OCI-LY3 (cell line): ENCODE measurements at regions not wholly inside any gene's neighbourhood (a gene's known extent, or its start where the extent isn't known, plus 50 kb on each side); places are given as distances from the start of the nearest gene placed in this dataset.

Source experiments
- H2AFZ ChIP-seq: fragments of 200-600, 300-600 bp; shearing (Covaris generic); 2 replicates; pipeline ENCODE4 v1.6.0; 2014; ENCODE audit warnings: antibody characterized with exemption, low read depth, low read length
- H3K27ac ChIP-seq: fragments of 200-600, 300-600 bp; sonication (generic); 2 replicates; pipeline ENCODE4 v1.5.1; 2014; ENCODE audit warnings: mild to moderate bottlenecking, low read length, moderate library complexity, mixed read lengths
- H3K27me3 ChIP-seq: fragments of 200-600, 300-600 bp; sonication (generic); 2 replicates; pipeline ENCODE4 v1.6.1; 2014; ENCODE audit warnings: low read depth, low read length, mixed read lengths
- H3K36me3 ChIP-seq: fragments of 200-600, 300-600 bp; sonication (generic); replicated peaks from 2 replicates; pipeline ENCODE3; 2014; ENCODE audit warnings: low read depth, low read length, mixed read lengths
- H3K4me1 ChIP-seq: fragments of 300-600, 200-600 bp; sonication (generic); 2 replicates; pipeline ENCODE4 v1.6.1; 2014; ENCODE audit warnings: low read length, mixed read lengths
- H3K4me2 ChIP-seq: fragments of 200-600, 300-600 bp; sonication (generic); 2 replicates; pipeline ENCODE4 v1.6.1; 2014; ENCODE audit warnings: low read length, mixed read lengths
- H3K4me3 ChIP-seq: fragments of 300-600, 200-600 bp; sonication (generic); 2 replicates; pipeline ENCODE4 v1.5.1; 2014; ENCODE audit warnings: antibody characterized with exemption, mild to moderate bottlenecking, low read length, moderate library complexity
- H3K79me2 ChIP-seq: fragments of 300-600, 200-600 bp; shearing (Covaris generic); 2 replicates; pipeline ENCODE4 v1.6.1; 2014; ENCODE audit warnings: mild to moderate bottlenecking, low read length, mixed read lengths
- H3K9ac ChIP-seq: fragments of 300-600, 200-600 bp; shearing (Covaris generic); 2 replicates; pipeline ENCODE4 v1.6.0; 2014; ENCODE audit warnings: mild to moderate bottlenecking, low read length, moderate library complexity
- H3K9me3 ChIP-seq: fragments of 200-600, 300-600 bp; shearing (Covaris generic); 2 replicates; pipeline ENCODE4 v1.6.1; 2014; ENCODE audit warnings: low read length, mixed read lengths; ENCODE audit not compliant: insufficient read depth
- H4K20me1 ChIP-seq: fragments of 200-600, 300-600 bp; sonication (generic); 2 replicates; pipeline ENCODE4 v1.6.1; 2016; ENCODE audit warnings: low read length, mixed read lengths; ENCODE audit not compliant: insufficient read depth
- CTCF ChIP-seq: fragments of 200-600, 300-600 bp; sonication (generic); IDR thresholded peaks from 2 replicates; pipeline ENCODE4 v1.5.1; 2014; ENCODE audit warnings: antibody characterized with exemption, low read length, low read depth
- EZH2phosphoT487 ChIP-seq: fragments of 200-600 bp; shearing (Covaris generic); IDR thresholded peaks from 2 replicates; pipeline ENCODE4 v1.6.1; 2018; ENCODE audit warnings: antibody characterized with exemption, mixed run types, low read depth

DNA sequence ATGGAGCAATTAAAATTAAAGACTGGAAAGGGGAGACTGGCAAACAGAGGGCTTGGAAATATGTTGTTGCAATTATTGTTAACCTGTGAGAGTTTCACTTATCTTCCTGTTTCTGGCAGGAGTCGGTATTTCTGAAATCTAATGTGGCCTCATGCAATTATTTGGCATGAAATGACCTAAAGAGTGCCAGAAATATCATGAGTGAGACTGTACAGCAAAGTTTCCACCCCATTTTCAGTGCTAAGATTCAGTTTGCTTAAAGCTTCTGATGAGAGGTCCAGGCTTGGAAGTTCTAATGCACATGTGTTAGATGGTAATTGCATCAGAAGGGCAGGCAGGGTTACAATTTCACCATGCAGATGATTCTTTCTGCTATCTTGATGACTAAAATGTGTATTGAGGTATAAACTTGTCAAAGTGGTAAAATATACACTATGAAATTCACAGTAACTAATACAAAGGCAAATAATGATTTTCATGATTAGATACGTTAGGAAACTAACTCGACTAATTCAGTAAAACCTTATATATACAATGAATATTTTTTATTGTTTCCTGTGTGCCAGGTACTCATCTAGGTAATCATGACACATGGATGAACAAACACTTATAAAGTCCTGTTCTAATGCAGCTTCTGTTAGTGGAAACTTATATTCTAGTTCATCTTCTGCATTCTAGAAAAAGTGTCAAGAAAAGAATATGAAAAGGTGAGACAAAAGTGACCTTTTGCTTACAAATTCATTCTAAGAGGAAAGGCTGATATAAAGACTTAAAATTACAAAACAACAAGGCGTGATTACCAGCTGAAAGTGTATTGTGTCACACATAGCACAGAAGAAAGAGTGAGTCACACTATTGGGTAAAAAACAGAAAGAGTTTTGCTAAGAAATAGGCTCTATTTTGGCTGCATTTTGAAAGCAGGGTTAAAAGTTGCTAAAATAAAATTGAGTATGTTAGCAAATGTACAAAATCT, 533.4 kb upstream of the SEMA3D start:
- H3K9me3 ChIP-seq, result no peaks in the 10 kb centered on the region
- peak overlapping the region; percentile 75; the same call in 1 of the 2 replicates for H2AFZ ChIP-seq
- no peaks in the 10 kb centered on the region for H3K27me3 ChIP-seq
- peak overlapping the region; percentile 41; the same call in 1 of the 2 replicates for H3K27ac ChIP-seq
- H3K4me3 ChIP-seq, result no peak overlapping the region
- peak overlapping the region; percentile 48; the same call in 1 of the 2 replicates for H3K4me2 ChIP-seq
- no peaks in the 10 kb centered on the region for H4K20me1 ChIP-seq
- peaks cover 11% of the 10 kb centered on the region for H3K4me1 ChIP-seq
- no peak overlapping the region for H3K9ac ChIP-seq
- no peak for TF ChIP-seq EZH2phosphoT487
- no peak for TF ChIP-seq CTCF
- H3K79me2 ChIP-seq, result no peaks in the 10 kb centered on the region
- H3K36me3 ChIP-seq, result no peaks in the 10 kb centered on the region

GRCh38 chr7:85716353-85716752, 529.5 kb upstream of the SEMA3D start:
- no peaks in the 10 kb centered on the region for H4K20me1 ChIP-seq
- peaks cover 43% of the 10 kb centered on the region for H3K4me1 ChIP-seq
- H3K4me2 ChIP-seq, result no peak overlapping the region
- H3K27me3 ChIP-seq, result no peaks in the 10 kb centered on the region
- no peak overlapping the region for H3K9ac ChIP-seq
- no peak overlapping the region for H2AFZ ChIP-seq
- H3K27ac ChIP-seq, result no peak overlapping the region
- no peak for TF ChIP-seq EZH2phosphoT487
- TF ChIP-seq CTCF, result no peak
- H3K36me3 ChIP-seq, result peaks cover 6% of the 10 kb centered on the region
- 0 out of 2 replicates have a peak, but pooled peaks cover 4% of the 10 kb centered on the region for H3K9me3 ChIP-seq
- no peak overlapping the region for H3K4me3 ChIP-seq
- H3K79me2 ChIP-seq, result no peaks in the 10 kb centered on the region

- peak overlapping the region; percentile 60 for H3K27ac ChIP-seq
- H3K9me3 ChIP-seq, result 0 out of 2 replicates have a peak, but pooled peaks cover 4% of the 10 kb centered on the region
- H3K36me3 ChIP-seq, result peaks cover 6% of the 10 kb centered on the region
- no peak for TF ChIP-seq CTCF
- no peak for TF ChIP-seq EZH2phosphoT487
- no peak overlapping the region for H3K4me2 ChIP-seq
- H3K4me3 ChIP-seq, result no peak overlapping the region
- no peaks in the 10 kb centered on the region for H3K27me3 ChIP-seq
- H4K20me1 ChIP-seq, result no peaks in the 10 kb centered on the region
- H3K9ac ChIP-seq, result no peak overlapping the region
- H3K4me1 ChIP-seq, result peaks cover 41% of the 10 kb centered on the region
- H2AFZ ChIP-seq, result no peak overlapping the region
- no peaks in the 10 kb centered on the region for H3K79me2 ChIP-seq
These were observed 528.1 kb upstream of the SEMA3D start for GRCh38 chr7:85714951-85715350.

DNA sequence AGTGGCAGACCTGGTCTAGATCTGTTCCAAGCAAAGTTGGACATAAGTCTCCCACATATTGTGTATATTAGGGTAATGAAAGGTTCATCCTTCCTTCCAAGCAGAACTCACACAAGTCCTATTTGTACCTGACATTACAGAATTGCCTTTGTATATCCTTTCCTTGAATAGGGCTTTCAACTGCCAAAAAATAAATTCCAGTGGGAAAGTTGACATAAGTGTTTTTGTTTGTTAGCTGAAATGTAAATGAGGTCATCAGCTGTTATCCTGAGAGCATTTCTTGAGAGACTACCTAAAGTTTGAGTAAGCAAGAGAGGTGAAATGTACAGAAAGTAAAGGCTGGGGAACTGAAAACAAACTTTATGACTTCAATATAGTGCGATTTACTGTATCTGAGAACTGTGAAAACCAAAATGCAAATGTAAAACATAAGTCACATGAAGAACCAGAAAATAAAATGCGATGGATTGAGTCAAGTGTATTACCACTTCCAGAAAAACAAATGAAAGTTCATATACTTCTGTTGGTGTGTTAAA, 527.3 kb upstream of the SEMA3D start:
- H3K4me1 ChIP-seq, result peaks cover 38% of the 10 kb centered on the region
- H2AFZ ChIP-seq, result no peak overlapping the region
- peaks cover 6% of the 10 kb centered on the region for H3K36me3 ChIP-seq
- no peaks in the 10 kb centered on the region for H3K79me2 ChIP-seq
- no peaks in the 10 kb centered on the region for H3K27me3 ChIP-seq
- peak overlapping the region; percentile 60 for H3K27ac ChIP-seq
- H3K4me2 ChIP-seq, result no peak overlapping the region; the same call in 1 of the 2 replicates
- H3K4me3 ChIP-seq, result no peak overlapping the region
- H3K9me3 ChIP-seq, result 0 out of 2 replicates have a peak, but pooled peaks cover 4% of the 10 kb centered on the region
- TF ChIP-seq EZH2phosphoT487 (no peak), CTCF (no peak)
- no peak overlapping the region for H3K9ac ChIP-seq
- H4K20me1 ChIP-seq, result no peaks in the 10 kb centered on the region
